Uterus (tissue), 2 donors: ENCODE measurements at regions not wholly inside any gene's neighbourhood (a gene's known extent, or its start where the extent isn't known, plus 50 kb on each side); places are given as distances from the start of the nearest gene placed in this dataset.

Experiments
- POLR2A ChIP-seq, 2 donors: fragments of 450-650 bp; IDR thresholded peaks; one replicate each; pipeline ENCODE4 v1.6.1; 2016; ENCODE audit warnings: antibody characterized with exemption in 2 of 2, mild to moderate bottlenecking in 1 of 2, moderate library complexity in 1 of 2
- TF ChIP-seq, protein P1 (sequence below), 4 experiments: fragments of 200-600 bp in 2 of 4; fragments of 450-650 bp in 2 of 4; sonication (generic) in 2 of 4; IDR thresholded peaks; one replicate each; pipeline ENCODE4 v1.5.1; 2016 to 2019; ENCODE audit warnings: antibody characterized with exemption in 4 of 4, mild to moderate bottlenecking in 2 of 4, moderate library complexity in 1 of 4

- TF ChIP-seq, protein P1, sequence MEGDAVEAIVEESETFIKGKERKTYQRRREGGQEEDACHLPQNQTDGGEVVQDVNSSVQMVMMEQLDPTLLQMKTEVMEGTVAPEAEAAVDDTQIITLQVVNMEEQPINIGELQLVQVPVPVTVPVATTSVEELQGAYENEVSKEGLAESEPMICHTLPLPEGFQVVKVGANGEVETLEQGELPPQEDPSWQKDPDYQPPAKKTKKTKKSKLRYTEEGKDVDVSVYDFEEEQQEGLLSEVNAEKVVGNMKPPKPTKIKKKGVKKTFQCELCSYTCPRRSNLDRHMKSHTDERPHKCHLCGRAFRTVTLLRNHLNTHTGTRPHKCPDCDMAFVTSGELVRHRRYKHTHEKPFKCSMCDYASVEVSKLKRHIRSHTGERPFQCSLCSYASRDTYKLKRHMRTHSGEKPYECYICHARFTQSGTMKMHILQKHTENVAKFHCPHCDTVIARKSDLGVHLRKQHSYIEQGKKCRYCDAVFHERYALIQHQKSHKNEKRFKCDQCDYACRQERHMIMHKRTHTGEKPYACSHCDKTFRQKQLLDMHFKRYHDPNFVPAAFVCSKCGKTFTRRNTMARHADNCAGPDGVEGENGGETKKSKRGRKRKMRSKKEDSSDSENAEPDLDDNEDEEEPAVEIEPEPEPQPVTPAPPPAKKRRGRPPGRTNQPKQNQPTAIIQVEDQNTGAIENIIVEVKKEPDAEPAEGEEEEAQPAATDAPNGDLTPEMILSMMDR (IDR thresholded peaks at IDR 0.05), result no peak
- TF ChIP-seq POLR2A (IDR thresholded peaks at IDR 0.05), result no peak
Measured at GRCh38 chr4:74619931-74620702, 174.2 kb downstream of the BTC start.
